Stimulated activated CD4-positive, alpha-beta T cell treated with anti-CD3 and anti-CD28 coated beads, Interleukin-12 subunit alpha, Interleukin-12 subunit beta, amount 100 ng/mL, for 4 hours (primary cell): ENCODE measurements at regions not wholly inside any gene's neighbourhood (a gene's known extent, or its start where the extent isn't known, plus 50 kb on each side); places are given as distances from the start of the nearest gene placed in this dataset.
"Not testable (repeated sequence)": the region's sequence is repeated elsewhere in the genome, so short reads cannot be mapped to it uniquely, and the experiment has no call there.

Experiments
- DNase-seq: peaks from one replicate; pipeline ENCODE4 v3.0.0-alpha.2; 2020

DNA sequence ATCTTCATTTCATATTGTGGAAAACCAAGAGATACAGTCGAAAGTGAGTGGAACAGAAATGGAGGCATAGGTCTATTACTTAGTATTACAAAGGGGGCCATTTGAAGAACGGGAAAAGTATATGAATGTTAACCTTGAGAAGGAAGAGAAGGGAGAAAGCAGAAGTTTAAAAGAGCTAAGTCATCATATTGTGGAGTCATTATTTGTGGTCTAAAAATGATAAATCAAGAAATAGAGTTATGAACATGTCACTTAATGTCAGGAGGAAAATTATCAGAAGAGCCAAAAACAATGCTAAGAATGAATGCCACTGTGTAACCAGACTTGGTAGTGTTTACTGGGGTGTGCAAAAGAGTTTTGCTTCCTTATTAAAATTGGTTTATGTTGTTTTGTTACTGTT, 589.5 kb upstream of the LCORL start:
- no peak for DNase-seq

DNA sequence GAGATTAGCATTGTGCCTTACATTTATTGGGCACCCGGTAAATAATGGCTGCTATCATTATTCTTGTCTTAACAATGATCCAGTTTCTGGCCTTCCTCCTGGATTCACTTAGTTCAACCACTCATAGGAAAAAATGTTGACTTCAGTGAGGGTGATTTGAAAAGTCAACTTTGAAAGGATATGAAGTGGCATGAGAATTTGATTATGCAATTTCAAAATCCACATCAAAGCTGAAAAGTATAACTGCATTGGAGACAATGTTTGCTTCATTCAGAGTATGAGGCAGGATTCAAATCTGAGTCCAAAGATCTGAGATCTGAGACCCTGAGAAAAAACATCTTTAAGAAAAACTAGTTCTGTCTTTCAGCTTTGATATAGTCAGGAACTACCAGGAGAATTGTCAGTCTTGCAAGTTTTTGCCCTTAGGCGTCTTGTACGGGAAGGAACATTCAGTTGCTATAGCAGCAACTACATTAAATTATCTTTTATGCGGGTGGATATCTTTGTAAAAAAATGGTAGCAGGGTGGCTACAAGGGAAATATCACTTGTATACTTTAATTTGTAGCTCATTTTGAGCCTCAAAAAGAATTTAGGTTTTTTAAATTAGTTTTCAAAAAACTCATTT, 587.5 kb upstream of the LCORL start:
- DNase-seq, result no peak

DNA sequence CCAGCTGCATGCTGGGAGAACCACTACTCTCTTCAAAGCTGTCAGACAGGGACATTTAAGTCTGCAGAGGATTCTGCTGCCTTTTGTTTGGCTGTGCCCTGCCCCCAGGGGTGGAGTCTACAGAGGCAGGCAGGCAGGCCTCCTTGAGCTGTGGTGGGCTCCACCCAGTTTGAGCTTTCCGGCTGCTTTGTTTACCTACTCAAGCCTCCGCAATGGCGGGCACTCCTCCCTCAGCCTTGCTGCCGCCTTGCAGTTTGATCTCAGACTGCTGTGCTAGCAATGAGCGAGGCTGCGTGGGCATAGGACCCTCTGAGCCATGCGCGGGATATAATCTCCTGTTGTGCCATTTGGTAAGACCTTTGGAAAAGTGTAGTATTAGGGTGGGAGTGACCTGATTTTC, 581.1 kb upstream of the LCORL start:
- DNase-seq, result not testable (repeated sequence)

DNA sequence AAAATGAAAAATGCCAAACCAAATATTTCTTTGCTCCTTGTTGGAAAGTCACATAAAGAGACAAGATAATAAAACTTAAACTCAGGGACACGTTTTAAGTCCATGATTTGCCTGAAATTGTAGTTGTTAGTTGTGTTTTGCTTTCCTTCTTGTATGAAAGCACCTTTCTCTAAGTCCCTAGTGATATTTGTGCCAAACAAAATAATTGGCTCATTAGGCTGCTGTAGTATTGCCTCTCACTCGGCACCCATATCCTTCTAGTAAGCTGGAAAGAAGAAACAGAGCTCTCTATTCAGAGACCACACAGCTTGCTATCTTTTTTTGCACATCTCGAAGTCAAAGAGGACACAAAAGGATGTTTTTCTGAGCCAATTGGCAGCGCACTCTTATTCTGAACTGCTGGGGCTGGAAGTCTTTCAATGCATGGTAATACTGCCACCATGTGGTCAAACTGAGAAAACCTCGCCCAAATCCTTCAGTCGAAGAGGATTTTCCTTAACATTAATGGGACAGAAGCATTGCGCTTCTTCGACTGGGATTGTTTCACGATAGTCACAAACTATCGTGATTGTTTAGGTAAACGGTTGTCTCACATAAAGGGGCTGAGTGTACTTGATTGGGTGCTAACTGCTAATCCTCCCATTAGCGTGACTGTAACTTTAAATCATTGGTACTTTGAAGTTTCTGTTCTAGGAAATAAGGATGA, 571.9 kb upstream of the LCORL start:
- peak; percentile 10 for DNase-seq

DNA sequence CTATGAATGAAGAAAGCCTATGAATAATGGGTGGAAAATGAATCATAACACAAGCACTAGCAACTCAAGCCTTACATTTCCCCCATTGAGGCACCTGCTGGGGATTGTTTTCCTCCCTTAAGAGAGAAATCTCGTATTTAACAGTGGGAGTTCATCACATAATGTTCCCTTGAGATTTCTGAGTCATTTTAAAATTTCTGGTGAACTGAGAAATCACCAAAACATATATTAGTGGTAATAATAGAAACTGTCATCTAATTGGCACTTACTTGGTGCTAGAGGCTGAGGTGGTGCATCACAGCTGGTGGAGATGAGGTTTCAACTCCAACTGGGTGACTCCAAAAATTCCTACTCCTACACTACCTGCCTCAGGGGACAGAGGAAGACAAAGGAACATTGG, 561.3 kb upstream of the LCORL start:
- no peak for DNase-seq

DNA sequence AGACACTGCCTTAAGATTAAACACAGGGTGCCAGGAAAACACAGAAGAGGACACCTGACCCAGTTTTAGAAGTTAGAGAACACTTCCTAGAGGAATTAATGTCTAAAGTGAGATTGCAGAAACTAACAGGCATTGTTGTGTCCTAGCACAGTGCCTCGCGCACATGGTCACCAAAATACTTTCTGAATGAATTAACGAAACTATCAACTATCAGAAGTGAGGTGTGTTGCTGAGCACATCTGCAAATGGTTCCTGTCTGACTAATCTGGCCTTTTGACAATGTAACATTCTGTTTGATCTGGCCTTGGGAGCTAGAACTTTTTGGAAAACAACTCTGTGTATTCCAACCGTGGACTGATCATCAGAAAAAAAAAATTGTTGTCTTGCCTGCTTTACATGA, 556.8 kb upstream of the LCORL start:
- no peak for DNase-seq

DNA sequence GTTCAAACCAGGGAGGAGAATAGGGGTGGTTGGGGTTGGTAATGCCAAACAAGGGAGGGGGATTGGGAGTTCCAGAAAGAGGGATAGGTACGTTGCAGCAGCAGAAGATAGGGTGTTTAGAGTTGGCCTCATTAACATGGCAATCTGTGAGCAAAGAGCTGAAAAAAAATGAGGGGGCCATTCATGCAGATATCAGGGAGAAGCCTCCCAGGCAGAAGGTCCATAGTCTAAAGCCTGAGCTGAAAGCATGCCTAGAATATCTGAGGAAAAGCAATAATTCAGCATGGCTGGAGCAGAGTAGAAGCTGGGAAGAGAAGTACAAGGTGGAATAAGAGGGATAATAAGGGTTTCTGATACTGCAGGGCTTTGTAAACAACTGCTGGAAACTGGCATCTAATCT, 550.9 kb upstream of the LCORL start:
- no peak for DNase-seq

DNA sequence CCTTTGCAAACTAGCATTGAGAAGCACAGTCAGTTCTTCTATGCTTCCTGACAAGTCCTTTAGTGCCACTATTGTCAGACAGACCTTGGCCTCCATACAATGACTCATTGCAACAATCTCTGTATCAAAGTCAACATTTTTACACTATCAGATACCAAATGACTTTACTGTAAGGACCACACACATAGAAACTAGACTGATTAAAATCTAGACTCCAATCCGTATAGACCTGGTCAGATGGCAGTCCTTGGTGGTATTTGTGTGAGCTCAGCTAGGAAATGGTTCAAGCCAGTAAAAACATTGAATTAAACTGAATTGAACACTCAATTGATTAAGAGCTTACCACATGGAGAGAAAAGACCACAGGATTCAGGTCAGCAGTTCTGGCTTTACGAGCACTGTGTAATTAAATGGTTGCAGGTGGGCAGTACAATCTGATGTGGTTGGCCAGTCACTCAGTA, 549.8 kb upstream of the LCORL start:
- no peak for DNase-seq

DNA sequence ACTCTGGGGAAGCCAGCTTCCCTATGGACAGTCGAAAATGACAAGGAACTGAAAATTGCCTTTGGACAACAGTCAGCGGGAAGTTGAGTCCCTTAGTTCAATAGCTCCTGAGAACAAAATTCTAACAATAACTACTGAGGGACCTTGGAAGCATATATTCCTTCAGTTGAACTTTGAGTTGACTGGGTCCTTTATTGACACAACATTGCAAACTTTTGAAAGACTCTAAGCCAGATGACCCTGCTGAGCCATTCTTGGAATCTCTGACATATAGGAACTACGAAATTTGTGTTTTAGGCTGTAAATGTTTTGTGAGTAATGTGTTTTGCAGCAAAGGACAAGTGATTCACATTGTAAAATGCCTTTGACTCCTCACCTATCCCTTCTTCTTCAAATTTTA, 548.8 kb upstream of the LCORL start:
- no peak for DNase-seq

DNA sequence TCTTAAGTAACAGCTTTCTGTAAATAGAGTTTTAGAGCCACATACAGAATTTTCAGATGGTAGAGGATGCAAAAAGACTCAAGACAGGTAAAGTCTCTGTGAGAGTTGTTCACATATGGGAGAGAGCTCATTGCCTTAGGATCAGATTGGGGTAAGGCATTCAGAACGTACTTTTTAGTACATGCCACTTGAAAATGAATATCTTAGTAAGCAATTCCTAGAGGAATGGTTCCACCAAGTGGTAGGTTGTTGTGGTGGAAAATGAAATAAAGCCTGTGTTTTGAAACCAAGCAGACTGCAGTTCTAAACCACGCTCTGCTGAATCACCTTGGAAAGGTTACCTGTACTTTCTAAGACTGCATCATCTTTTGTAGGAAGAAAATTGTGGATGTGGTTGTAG, 547.0 kb upstream of the LCORL start:
- no peak for DNase-seq

DNA sequence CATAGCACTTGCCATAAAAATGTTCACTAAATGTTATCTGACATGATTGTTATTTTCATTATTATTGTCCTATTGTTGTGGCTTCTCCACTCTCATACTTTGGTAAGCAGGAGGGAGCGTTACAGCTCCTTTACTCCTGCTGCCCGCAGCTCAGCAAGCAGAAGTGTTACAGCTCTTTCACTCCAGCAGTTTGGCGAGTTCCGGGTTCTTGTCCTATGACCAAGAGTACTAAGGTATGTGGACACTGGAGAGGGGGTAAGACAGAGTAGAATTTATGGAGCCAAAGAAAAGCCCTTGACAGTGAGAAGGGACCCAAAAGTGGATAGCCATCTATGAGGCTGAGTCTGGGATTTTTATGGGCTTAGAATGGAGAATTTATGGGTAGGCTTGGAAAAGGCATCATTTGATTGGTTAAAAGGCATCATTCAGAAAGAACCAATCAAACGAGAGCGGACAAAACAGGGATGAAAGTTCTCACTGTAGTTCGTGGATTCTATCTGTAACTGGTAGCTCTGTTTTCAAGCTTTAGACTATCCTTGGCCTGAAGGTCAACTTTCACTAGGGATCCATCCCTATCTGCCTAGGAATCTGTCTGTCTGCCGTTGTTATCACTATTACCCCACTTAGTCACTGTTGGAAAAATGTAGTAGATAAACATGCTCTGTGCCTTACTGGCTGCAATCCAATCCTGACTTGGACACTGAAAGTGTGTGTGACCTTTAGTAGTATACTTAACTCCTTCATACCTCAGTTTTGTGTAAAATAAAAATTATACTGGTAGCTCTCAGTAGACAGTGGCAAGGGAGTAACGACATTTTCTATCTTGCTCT, 545.6 kb upstream of the LCORL start:
- DNase-seq, result no peak

DNA sequence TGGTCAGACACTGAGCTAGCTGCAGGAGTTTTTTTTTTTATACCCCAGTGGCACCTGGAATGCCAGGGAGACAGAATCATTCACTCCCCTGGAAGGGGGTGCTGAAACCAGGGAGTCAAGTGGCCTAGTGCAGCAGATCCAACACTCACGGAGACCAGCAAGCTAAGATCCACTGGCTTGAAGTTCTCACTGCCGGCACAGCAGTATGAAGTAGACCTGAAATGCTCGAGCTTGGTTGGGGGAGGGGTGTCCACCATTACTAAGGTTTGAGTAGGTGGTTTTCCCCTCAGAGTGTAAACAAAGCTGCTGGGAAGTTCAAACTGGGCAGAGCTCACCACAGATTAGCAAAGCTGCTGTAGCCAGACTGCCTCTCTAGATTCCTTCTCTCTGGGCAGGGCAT, 537.9 kb upstream of the LCORL start:
- DNase-seq, result no peak

DNA sequence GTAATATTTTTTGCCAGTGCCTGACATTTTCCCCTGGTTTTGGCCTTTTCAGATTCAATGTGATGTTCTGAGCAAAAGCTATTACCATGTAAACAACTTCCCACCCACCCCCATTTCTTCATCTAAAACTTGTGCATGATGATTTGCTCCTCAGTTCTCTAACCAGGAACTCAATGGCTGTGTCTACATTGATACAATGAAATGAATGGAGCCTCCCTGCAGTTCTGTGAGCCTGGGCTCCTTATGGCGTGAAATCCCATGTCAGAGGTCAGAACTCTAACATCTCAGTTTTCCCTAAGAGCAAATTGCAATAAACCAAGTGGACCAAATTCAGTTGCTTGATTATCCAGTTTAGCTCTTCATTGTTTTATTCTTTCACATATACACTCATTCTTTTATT, 534.8 kb upstream of the LCORL start:
- DNase-seq, result no peak

DNA sequence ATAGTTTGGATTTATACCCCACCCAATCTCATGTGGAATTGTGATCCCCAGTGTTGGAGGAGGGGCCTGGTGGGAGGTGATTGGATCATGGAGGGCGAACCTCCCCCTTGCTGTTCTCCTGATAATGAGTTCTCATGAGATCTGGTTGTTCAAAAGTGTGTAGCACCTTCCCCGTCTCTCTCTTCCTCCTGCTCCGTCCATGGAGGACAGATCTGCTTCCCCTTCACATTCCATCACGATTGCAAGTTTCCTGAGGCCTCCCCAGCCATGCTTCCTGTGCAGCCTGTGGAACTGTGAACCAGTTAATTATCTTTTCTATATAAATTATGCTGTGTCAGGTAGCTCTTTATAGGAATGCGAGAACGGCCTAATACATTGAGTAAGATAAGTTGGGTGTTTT, 518.8 kb upstream of the LCORL start:
- no peak for DNase-seq

DNA sequence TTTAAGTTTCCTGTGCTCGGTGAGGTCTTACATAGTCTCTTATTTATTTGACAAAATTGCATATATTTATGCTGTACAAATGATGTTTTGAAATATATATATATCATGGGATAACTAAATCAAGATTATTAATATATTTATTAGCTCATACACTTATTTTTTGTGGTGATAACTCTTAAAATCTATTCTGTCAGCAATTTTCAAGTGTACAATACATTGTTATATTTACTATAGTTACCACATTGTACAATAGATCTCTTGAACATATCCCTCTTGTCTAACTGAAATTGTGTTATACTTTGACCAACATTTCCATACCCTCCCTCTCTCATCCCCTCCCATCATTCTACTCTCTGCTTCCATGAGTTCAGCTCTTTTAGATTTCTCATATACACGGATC, 516.6 kb upstream of the LCORL start:
- DNase-seq, result no peak

DNA sequence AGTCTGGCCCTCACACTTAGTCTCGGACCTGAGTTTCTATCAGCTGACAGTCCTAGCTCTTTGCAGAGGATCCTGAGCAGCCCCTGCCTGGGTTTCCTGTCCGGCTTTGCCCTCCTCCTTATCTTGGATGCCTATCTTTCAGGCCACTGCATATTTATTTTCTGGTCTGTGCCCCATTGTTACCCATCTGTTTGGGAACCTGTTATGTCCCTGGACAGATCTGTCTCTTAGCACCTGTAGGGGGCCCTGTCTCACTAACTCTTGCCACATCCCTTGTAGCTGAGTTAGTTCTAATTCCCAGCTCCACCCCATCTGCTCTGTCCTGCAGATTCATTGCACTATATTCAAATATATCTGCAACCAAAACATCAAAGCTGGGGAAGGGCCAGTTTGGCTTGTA, 514.9 kb upstream of the LCORL start:
- no peak for DNase-seq

DNA sequence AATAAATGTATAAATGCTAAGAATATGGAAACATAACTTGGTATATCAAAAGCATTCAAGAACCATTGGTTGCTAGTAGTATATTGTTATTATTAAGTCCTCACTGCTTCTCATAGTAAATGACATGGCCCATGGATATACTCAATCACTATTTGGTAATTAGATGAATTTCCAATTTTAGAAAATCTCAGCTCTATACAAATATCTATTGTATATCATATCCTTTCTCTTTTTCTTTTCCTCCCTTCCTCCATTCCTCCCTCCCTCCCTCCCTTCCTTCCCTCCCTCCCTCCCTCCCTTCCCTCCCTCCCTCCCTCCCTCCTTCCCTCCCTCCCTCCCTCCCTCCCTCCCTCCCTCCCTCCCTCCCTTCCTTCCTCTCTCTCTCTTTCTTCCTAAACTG, 514.4 kb upstream of the LCORL start:
- DNase-seq, result no peak

DNA sequence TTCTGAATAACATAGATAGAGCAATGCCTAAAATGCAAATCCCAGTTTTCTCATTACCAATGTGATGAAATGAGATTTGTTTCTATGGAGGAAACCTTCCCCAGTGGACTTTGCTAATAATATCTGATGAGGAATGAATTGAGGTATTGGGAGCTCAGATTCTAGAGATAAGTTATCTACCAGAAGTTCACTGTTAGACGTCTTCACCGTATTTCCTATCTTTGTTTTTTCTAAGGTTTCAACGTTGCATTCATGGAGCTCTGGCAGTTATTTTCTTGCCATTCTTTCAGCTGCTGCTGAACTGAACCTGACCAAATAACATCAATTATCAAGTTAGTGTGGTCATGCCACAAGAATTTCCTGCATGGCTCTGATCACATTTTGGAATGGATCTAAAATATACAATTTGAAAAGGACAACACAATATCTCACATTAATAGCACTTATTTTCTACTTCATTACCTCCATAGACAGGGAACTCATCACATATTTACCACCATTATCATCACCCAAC, 511.8 kb upstream of the LCORL start:
- no peak for DNase-seq

DNA sequence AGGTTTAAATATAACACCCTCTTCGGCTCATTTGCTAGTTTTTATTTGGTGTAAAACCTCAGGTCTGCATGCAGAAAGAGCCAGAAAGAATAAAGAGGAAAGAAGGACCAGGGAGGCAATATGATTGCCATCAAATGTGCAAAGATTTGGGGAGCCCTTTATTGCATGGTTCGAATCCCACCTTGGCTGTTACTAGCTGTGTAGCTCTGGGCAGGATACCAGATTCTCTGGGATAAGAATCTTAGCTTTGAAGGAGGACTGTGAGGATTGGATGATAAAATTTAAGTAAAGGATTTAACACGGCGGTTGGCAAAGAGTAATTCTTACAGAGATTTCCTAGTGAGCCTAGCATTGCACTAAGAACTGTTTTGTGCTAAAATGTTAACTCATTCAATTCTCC, 510.2 kb upstream of the LCORL start:
- DNase-seq, result no peak

DNA sequence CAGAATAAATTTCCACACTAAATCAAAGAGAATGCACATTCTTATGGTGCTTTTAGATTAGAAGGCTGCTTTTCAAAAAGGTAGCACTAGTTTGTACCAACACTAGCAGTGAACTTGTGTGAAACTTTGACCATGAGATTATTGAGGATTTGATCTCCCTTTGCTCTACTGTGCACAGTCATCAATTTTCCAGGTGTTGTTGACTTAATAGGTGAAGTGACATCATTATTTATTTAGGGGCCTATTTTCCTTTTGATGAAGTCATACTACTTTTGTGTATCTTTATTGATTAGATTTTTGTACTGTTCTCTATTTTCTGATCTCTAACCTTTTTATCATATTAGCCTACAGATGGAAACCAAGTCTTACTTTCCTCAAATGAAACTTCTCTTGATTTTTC, 507.9 kb upstream of the LCORL start:
- DNase-seq, result no peak

DNA sequence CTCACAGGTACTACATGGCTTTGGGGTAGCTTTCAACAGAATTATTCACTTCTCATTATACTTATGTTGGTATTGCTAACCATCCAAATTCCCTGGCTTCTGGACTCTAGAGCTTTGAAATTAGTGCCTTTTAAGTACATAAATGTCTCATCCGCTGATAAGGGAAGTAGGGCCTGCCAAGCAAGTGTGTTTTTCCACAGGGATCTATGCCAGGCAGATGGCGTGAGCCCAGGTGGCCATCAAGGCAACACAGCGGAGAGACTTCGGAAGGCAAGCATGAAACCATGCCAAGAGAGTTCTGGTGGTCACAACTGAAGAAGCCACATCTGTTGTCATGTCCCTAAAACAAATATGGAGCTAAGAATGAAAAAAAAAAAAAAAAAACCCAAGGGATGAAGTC, 503.1 kb upstream of the LCORL start:
- no peak for DNase-seq

DNA sequence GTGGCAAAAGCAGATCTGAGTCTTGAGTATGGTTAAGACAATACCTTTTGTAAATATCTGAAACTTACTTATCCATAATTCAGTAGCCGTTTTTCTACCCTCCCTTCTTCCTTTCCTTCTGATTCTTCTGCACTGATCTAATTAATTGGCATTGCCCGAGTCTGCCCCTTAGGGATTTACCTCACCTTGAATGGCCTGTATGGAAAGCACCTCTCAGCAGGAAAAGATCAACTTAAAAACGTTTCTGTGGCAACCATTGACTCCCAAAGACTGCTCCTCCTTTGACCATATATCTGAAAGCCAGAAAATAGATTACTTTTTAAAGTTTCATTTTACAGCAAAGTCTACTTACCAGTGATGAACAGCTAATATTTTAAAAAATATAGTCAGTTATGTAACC, 496.5 kb upstream of the LCORL start:
- no peak for DNase-seq

DNA sequence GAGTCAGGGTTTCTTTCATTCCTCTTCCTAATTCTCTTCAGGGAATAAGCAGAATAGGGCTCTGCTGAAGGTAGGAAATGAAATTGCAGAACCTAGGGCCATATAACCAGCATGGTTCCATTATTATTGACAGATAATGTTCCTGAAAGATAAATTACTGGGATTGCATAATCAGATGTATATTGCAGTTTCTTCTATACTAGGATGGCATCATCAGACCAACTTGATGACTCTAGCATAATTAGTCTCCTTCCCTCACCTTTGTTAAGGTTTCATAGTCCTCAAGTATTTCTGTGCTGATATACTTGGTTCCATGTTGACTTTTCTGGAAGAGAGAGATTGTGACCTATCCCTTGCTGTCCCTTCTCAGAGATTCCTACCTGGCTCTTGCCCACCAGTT, 492.3 kb upstream of the LCORL start:
- DNase-seq, result no peak

DNA sequence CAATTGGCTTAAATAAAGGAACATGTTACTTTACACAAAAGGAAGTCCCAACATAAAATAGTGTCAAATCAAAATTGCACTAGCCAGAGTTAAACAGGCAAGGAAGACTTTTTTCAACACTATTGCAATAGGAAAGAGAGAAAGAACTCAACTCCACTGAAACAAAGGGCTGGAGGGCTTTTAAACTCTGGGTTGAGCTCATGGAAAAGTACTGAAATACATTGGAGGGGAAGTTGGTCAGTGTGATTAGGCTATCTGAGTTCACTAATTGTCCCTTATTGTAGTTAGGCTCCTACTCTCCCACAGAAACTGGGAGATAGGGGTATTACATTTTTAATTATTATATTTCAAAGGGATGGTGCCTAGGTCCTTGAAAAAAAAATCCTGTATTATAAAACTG, 491.2 kb upstream of the LCORL start:
- DNase-seq, result no peak
